GM19452 (cell line): ENCODE measurements at regions not wholly inside any gene's neighbourhood (a gene's known extent, or its start where the extent isn't known, plus 50 kb on each side); places are given as distances from the start of the nearest gene placed in this dataset.

Experiments used
- ATAC-seq: cut with Tn5 transposase; IDR thresholded peaks from one replicate; pipeline ENCODE4 v1.9.1; 2021; ENCODE audit not compliant: unreplicated experiment

DNA sequence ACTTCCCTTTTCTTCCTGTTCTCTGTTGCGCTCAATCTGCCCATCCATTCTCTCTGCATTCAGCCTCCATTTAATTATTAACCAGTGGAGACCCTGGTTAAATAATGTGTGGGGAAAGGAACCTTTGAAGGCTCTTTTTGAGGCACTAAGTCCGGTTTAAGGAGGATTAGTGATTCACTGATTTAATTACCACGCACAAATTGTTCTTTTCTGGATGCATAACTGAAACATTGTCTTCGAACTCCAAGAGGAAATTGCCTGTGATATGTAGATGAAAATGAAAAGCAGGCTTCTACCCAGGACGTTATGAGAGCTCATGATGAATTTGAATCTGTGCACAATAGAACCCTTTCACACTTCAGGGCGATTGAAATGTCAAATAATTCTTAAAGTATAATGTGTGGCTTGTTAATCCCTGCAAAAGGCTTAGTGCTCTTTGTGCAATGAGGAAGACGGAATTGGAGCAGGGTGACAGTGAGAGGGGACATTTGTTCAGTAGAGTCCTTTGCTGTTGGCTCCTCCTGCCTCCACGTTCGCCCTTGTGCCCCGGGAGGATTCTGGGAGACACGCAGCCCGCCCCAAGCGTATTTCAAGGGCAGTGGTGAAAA, 51.1 kb upstream of the ZNF236 start:
- ATAC-seq: no peak

DNA sequence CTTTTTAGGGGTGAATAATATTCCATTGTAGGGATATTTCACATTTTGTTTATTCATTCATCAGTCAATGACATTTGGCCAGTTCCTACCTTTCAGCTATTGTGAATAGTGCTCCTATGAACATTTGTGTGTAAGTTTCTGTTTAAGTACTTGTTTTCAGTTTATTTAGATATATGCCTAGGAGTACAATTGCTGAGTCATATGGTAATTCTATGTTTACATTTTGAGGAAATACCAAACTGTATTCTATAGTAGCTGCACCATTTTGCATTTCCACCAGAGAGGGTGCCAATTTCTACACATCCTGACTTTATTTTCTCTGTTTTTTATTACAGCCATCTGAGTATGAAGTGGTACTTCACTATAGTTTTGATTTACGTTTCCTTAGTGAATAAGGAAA, 54.4 kb upstream of the ZNF236 start:
- no peak for ATAC-seq

DNA sequence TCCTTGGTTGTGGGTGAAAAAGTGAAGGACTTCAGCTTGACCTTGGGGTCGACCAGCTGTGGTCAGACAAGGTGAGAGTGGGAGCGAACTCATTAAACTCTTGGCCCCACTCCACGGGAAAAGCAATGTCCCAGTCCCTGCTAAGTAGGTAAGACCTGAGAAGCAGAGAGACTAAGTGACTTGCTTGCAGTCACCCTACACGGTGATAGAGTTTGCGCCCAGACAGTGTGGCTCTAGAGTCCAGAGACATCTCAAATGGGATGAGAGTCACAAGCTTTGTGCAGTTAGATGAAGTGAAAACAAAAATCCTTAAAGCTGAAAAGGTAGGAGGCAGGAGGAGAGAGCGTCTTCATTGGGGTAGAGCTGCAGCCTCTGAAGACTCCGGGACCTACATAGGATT, 55.9 kb upstream of the ZNF236 start:
- no peak for ATAC-seq

DNA sequence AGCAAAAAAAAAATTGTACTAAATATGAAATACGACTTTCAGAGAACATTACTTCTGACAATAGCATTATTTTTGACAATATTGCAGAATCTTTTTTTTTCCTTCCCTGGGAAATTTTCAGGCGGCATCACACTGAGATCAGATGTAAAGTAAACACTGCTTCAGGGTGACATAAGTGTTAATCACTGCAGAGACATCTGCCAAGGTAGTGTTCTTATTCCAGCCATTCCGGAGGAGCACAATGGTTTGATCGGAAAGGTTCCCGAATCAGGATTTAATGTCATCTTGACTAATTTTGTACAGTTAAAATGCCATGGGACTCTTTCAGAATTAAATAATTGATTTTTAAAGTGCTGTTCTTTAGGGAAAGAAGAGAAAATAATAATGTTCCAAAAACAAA, 56.7 kb upstream of the ZNF236 start:
- no peak for ATAC-seq

DNA sequence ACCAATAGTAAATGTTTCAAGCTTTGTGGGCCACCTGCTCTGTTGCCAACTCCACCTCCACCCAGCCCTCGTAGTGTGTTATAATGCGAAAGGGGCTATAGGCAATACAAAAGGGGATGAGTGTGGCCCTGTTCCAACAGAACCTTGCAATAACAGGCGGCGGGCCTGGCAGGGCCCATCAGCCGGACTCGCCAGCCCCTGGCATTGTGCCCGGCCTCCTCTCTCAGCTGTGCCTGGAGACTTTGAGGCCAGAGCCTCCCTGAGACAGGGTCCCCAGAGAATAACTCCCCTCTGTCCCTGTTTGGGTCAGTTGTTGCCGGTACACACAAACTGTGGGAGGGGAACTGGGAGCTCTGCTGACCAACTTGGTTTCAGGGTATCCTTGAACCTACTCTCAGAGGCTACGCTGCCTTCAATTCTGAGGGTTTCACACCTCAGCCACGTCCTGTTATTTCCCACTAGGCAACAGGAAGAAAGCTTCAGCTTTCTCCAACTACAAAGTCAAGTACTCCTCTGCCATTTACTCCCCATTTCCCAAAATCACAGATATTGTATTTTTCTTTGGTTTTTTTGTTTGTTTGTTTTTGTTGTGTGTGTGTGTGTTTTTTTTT, 58.0 kb upstream of the ZNF236 start:
- no peak for ATAC-seq

DNA sequence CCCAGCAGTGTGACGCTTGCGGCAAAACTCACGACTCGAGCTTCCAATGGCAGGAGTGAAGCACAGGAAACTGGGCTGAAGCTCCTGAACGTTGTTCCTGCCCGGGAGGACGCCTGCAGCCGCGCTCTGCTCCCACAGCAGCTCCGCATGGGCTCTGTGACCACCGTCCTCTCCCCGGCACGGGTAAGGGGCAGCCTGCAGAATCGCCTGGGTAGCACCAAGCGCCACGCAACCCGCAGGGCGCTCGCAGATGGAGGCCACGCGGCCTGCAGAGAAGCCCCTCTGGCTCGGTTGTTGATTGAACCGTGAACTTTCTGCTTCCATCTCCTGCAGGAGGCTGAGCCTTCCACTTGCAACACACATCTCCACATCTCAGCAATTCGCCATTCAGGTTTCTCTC, 63.3 kb upstream of the ZNF236 start:
- ATAC-seq: no peak

DNA sequence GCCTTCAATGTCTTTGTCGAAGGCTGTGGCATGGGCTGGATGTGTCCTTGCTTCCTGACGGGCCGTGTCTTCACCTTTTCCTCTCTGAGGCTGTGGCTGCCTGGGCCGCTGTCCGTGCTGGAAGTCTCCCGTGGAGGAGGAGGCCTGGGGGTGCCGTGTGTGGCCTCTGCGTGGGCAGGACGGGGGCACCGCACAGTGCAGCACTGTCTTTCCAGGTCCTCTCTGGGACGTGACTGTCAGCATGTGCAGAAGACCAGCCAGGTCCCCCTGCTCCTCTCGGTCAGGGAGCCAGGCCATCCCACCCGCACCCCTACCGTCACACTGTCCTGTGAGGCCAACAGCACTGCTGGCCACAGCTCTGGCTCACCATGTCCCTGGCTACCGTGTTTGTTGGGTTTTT, 64.4 kb upstream of the ZNF236 start:
- no peak for ATAC-seq

DNA sequence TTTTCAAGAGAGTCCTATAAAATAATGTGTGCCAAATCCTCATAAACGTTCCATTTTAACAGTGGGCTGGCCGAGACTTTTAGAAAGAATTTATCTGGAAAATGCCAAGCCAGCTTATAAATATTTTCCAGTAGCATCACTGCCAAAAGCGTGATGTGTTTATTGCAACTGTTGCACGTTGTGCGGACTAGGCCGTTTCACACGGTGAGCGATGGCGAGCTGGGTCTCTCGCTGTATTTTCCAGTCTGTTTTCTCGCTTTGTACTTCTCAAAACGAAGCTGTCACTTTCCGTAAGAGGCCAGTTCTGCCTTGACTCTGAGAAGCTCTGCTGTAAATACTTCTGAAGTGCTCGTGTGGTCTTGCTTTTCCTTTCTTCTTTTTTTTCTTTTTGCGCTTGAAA, 65.0 kb upstream of the ZNF236 start:
- no peak for ATAC-seq

DNA sequence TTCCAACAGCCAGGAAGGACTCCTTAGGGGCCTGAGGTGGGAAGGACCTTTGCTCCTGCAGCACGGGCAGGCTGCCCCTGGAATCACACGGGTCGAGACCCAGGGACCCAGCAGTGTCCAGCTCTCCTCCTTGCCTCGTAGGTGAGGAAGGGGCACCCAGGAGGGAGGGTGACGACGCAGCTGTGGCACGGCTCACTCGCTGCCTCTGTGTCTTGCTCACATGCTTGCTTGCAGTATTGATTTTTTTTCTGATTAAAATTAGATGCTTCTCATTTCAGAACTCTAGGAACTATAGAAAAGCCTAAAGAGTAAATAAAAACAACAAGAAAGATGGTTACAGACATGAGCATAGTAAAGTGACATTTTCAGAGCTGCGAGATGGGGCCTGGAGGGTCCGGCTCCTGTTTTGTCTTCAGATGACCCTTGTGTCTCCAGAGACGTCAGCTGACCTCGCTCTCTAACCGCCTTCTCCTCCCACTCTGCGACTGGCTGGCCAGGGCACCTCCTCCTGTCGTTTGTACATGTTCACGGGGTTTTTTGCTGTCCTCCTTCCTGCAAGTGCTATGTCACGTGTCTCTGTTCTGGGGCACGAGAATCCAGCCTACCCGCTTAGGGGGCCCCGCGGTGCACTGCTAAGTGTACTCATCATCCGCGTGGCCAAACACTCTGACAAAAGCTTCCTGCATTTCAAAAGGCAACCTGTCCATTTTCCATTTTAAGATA, 65.7 kb upstream of the ZNF236 start:
- no peak for ATAC-seq

DNA sequence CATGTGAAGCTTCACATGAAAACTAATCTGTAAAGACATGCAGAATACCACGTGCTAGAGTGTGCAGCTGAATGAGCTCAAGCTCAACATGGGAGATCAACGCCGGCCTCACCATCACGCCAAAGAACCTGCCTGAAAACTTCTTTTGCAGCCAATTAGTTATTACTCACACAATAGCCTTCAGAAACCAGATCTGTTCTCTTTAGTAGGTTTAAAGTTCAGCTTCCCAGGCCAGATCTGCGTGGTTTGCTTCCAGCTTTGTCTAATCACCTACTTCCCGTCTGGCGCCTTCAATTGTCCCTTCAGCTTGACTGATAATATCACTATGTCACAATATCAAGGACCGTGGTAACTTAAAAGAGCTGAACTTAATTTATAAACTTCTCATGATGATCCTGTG, 68.0 kb upstream of the ZNF236 start:
- ATAC-seq: no peak

DNA sequence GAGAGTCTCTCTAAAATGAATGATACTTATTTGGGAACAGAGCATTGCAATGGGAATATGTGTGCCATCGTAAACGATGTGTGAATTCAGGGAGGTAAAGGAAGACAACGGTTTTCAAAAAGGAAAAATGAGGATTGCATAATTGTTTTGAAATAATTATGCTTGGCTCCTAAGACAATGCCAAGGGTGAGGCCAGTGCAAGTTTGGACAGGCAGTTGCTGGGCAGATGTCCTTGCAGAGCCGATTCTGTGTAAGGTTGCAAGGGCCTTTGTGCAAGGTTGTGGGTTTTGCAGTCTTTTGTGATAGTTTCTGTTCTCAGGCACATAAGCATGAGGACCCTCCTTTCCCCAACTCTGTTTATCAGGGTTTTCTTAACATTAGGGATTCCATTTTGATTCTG, 70.0 kb upstream of the ZNF236 start:
- no peak for ATAC-seq

DNA sequence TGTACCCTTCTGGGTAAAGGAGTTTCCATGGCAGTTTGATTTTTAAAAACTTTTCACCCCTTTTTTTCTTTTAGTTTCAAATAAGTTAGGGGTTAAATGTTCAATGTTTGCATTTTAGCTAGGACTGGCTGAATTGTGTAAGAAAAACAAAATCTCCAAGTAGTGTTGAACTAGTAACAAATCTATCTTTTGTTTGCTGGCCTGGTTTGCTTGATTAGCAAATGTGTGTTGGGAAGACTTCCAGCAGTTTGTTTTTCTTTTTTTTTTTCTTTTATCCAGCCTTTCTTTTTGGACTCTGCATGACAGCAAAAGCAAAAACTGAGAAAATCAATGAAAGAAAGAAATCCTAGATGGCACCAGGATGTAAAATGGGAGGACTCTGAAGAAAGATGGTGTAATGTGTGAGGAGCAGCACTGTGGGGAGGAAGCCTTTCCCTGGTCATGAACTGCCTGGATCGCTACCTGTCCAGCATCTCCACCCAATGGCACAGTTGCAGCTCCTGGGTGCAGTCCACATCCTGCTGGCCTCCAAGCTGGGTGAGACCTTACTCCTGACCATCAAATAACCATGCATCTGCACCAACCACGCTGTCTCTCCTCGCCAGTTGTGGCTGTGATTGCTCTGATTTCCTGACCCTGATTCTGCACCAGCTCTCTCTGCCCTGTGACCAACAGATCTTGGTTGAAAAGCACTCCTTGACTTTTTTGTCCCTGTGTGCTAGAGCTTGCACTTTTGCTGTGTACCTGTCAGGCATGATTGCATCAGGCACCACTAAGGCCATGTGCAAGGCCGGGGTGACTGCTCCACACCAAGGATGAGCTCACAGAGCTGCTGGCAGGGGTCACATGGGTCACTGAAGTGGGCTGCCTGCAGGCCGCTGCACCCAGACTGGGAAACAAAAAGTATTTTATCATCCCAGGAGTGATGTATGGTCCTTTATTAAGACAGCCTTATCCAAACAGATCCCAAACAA, 71.2 kb upstream of the ZNF236 start:
- no peak for ATAC-seq

DNA sequence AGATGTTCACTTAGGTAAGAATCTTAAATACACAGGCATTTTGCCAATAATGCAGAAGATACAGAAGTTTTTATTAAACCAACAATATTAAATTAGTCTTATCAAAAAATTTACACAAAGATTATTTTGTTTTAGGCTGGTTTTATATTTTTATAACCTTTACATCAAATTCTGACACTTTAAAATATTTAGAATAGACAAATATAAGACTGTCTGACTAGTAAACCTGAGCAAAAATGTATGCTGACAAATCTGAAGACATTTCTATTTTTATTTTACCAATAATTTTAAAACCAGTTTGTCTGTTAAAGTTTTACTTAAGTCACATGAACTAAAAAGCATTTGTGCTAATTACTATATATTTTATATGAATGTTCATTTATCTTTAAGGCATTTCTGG, 72.1 kb upstream of the ZNF236 start:
- no peak for ATAC-seq

DNA sequence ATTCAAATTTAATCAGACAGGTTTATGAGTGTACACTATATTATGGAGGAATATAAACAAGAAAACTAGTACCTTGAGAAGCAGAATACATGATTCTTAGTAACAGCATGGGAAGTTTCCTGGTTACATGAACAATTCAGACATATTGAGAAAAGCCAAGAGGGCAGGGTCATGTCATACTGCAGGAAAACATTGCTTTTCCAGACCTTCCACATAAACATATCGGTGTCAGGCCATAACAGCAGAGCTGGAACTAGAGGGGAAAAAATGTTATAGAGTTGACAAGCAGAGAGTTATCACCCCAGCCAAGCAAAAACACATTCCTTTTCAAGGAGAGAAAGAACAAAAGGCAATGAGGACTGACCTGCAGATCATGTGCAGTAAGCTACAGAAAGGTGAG, 74.7 kb upstream of the ZNF236 start:
- ATAC-seq: no peak

DNA sequence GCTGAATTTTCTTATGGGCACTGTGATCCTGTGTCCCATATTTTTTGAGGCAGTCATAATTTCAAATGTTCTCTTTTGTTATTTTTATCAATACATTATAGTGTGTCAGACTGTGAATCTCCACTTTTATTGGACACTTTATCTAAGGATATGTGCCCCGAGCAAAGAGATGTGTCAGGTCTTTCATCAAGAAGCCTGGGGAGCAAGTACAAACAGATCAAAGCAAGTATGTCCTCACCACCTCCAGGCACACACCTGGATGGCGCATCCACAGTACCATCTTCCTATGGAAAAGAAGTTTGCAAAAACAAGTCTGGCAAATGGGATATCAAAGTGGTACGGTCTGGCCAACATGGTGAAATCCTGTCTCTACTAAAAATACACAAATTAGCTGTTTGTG, 81.0 kb upstream of the ZNF236 start:
- no peak for ATAC-seq

DNA sequence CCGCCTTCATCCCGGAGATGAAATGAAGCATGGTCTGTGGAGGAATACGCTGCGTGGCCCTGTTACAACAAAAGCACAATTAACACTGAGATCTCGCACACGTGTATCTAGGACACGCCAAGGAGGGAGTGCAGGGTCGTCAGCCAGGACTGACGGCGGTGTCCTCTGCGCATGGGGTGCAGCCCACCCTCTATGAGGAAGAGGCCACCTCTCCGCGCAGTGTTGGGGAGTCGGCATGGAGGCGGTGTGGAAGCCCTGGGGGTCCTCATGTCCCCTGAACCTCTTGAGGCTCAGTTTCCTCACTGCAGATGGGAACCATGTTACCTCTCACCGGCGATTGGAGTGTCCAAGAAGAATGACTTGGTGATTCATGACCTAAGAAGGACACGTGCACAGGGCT, 86.0 kb upstream of the ZNF236 start:
- no peak for ATAC-seq

DNA sequence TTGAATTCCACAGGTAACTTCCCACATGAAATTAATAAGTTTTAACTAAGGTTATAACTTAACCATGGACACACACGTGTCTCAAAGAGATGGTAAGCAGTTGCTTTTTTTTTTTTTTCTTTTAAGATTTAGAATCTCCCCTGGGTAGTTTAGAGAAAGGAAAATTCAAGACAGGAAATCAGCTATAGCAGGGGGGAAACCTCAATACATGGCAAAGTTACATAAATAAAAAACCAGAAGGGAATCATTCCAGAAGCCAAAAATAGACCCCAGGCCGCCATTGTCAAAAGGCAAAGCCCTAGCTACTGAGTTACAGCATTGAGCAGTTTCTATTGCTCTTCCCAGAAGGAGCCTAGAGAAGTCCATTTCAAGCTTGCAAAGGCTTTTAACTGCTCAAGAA, 91.5 kb upstream of the ZNF236 start:
- no peak for ATAC-seq

DNA sequence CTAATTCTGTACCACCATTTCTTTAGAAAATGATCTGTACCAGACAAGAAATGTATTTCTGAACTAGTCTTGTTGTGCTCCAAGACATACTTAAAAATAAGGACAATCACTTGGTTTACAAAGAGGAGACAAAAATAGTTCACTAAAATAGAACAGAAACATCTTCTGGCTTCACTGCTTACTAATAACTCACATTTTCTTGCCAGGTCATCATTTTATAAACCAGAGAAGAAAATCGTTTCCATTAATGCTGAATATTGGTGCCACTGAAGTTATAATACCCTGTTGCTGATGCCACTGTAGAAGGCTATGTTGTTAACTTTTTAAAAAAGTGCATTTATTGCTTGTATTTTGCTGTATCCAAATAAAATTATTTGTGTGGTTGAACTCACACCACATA, 94.8 kb upstream of the ZNF236 start:
- no peak for ATAC-seq

DNA sequence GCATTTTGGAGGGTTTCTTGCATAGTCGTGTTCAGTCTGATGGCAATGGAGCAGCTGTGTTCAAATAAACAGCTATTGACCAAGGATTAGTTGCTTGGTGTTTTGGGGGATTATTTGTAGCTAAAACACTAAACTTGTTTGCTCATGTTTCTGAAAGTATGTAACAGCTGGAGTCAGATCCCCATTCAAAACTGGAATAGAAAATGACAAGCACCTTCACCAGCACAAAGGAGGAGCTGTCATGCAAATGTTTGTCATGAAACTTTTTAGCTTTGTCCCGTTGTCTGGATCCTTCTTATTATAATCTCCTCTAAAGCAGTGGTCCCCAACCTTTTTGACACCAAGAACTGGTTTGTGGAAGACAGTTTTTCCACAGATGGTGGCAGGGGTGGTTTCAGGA, 96.9 kb upstream of the ZNF236 start:
- no peak for ATAC-seq

DNA sequence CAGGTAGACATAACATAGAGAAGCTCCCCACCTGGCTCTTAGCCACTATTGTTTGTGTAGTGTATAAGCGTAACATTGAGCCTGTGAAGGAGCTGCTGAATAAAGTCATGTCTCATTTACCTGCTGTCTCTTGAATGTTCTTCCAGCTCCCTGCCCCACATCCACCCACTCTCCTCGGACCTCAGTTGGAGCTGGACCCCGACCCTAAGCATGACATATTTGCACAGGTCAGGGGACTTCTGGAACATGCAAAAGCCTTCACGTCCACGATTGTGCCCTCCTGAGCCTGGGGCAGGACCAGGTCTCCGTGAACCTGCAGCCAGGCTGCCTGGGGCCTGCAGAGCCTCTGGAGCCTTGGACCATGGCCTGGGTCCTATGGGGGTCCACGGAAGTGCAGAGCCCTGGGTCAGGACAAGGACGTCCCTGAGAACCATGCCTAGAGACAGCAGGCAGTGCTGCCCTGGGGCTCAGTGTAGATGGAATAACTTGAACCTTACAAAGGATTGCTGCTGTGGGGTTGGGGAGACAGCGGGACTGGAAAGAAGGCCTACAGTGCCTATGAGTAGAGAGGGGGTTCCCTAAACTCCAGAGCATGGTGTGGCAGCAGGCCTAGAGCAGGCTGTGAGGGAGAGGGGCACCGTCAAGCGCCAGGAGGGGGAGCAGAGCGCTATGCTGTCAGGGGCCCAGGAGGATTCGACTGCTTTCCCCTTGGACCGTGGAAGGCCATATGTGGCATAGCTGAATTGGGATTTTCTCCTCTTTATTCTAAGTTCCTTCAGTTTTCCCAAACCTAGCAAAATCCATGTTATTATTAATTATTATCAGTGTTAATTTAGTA, 99.9 kb upstream of the ZNF236 start:
- no peak for ATAC-seq
